ENCODE measurements at regions not wholly inside any gene's neighbourhood (a gene's known extent, or its start where the extent isn't known, plus 50 kb on each side); places are given as distances from the start of the nearest gene placed in this dataset.

DNA sequence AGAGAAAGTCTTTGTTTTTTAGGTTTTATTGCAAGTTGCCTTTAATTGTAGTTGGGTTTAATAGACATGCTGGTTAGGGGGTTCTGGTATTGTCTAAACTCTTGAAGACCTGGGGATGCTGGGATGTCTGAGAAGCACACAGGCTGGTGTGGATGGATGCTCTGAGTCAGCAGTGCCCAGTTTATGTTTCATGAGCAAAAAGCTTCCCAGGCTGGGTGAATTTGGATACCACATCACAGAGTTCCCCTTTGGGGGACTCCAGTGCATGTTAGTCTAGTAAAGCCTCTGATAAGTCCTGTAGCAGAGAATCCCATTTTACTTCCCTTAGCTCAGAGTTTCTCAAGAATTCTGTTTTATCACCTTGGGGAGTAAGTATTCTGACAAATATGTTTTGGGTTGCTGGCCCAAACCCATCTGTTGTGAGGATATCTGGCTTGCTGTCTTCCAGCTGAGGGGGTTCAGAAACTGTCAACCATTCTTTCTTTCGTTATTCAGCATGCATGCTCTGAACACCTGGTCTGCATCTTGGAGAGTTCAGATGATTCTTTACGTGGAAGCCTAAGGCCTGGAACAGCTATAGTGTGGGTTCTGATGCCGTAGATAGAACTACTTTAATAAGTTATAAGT, 509.1 kb downstream of the VRK1 start:
- no peak for TF ChIP-seq EZH2 (IDR thresholded peaks at IDR 0.05; ENCODE audit: insufficient read depth, poor library complexity, severe bottlenecking)
- no peak for TF ChIP-seq EZH2phosphoT487 (IDR thresholded peaks at IDR 0.05; ENCODE audit: insufficient read depth, low read depth)

Measured in GM23248 (cell line).